Suprapubic skin (tissue), 4 donors: ENCODE measurements at regions not wholly inside any gene's neighbourhood (a gene's known extent, or its start where the extent isn't known, plus 50 kb on each side); places are given as distances from the start of the nearest gene placed in this dataset.
"Not testable (repeated sequence)": the region's sequence is repeated elsewhere in the genome, so short reads cannot be mapped to it uniquely, and the experiment has no call there.

Source experiments
- DNase-seq, 2 donors: peaks; one replicate each; pipeline ENCODE4 v3.0.0-alpha.2; 2019; ENCODE audit warnings: low spot score in 2 of 2
- H3K27ac ChIP-seq: fragments of 200-600 bp; sonication (generic); one replicate; pipeline ENCODE4 v1.5.1; 2019
- H3K27me3 ChIP-seq: fragments of 200-600 bp; sonication (generic); one replicate; pipeline ENCODE4 v1.5.1; 2019
- H3K36me3 ChIP-seq: fragments of 200-600 bp; sonication (generic); one replicate; pipeline ENCODE4 v1.5.1; 2019
- H3K4me1 ChIP-seq: fragments of 200-600 bp; sonication (generic); one replicate; pipeline ENCODE4 v1.5.1; 2019
- H3K4me3 ChIP-seq: fragments of 200-600 bp; sonication (generic); one replicate; pipeline ENCODE4 v1.5.1; 2019; ENCODE audit warnings: mild to moderate bottlenecking
- H3K9me3 ChIP-seq: fragments of 200-600 bp; sonication (generic); one replicate; pipeline ENCODE4 v1.5.1; 2019
- CTCF ChIP-seq, 2 donors: fragments of 200-600 bp in 1 of 2; fragments of 450-650 bp in 1 of 2; sonication (generic) in 1 of 2; IDR thresholded peaks; one replicate each; pipeline ENCODE4 v1.5.1; 2016 to 2019; ENCODE audit warnings: antibody characterized with exemption in 2 of 2, mild to moderate bottlenecking in 1 of 2, moderate library complexity in 1 of 2
- EP300 ChIP-seq: sonication (generic); formaldehyde crosslinking; IDR thresholded peaks from one replicate; pipeline ENCODE4 v1.6.1; 2017; ENCODE audit warnings: antibody characterized with exemption
- POLR2A ChIP-seq, 2 donors: fragments of 450-650 bp; IDR thresholded peaks; one replicate each; pipeline ENCODE4 v1.6.1; 2017; ENCODE audit warnings: antibody characterized with exemption in 2 of 2, mild to moderate bottlenecking in 2 of 2, moderate library complexity in 2 of 2
- POLR2AphosphoS5 ChIP-seq, 3 donors: sonication (generic); formaldehyde crosslinking; IDR thresholded peaks; one replicate each; pipeline ENCODE4 v1.6.1; 2017; ENCODE audit warnings: antibody characterized with exemption in 3 of 3
- WGBS: methylation state at CpG from one replicate; pipeline ENCODE4 v1.1.5; 2018; 5-methylcytosine and 5-hydroxymethylcytosine counted together

GRCh38 chr14:48193893-48194292 is 518.5 kb upstream of the MDGA2 start:
- Histone ChIP-seq H3K27me3 (no peaks in the 10 kb centered on the region), H3K27ac (no peak overlapping the region), H3K4me3 (no peak overlapping the region), H3K36me3 (no peaks in the 10 kb centered on the region), H3K4me1 (no peaks in the 10 kb centered on the region), H3K9me3 (no peaks in the 10 kb centered on the region)
- WGBS: 89% methylated on average over 13 of the region's 13 CpGs
- TF ChIP-seq CTCF (IDR thresholded peaks at IDR 0.05): no peak
- no peak for TF ChIP-seq EP300
- no peak for TF ChIP-seq POLR2AphosphoS5 (IDR thresholded peaks at IDR 0.05)
- TF ChIP-seq POLR2A (IDR thresholded peaks at IDR 0.05): no peak
- DNase-seq: no peak

GRCh38 chr14:48149624-48150023 is 474.2 kb upstream of the MDGA2 start:
- H3K4me3 ChIP-seq, H3K27ac ChIP-seq, H3K27me3 ChIP-seq, DNase-seq, H3K4me1 ChIP-seq, H3K9me3 ChIP-seq, H3K36me3 ChIP-seq: not testable (repeated sequence)
- WGBS: 100% methylated on average over 1 of the region's 1 CpG

GRCh38 chr14:48140804-48141203 is 465.4 kb upstream of the MDGA2 start:
- Histone ChIP-seq H3K4me3 (no peak overlapping the region), H3K4me1 (no peaks in the 10 kb centered on the region), H3K27ac (no peak overlapping the region), H3K9me3 (no peaks in the 10 kb centered on the region), H3K36me3 (no peaks in the 10 kb centered on the region), H3K27me3 (no peaks in the 10 kb centered on the region)
- WGBS: 79% methylated on average over 3 of the region's 3 CpGs
- no peak for DNase-seq
- TF ChIP-seq CTCF (IDR thresholded peaks at IDR 0.05) (no peak), EP300 (no peak), POLR2A (IDR thresholded peaks at IDR 0.05) (no peak), POLR2AphosphoS5 (IDR thresholded peaks at IDR 0.05) (no peak)

GRCh38 chr14:48129472-48129871 is 454.1 kb upstream of the MDGA2 start:
- Histone ChIP-seq H3K4me1 (no peaks in the 10 kb centered on the region), H3K4me3 (no peak overlapping the region), H3K9me3 (no peaks in the 10 kb centered on the region), H3K27me3 (no peaks in the 10 kb centered on the region), H3K27ac (no peak overlapping the region), H3K36me3 (no peaks in the 10 kb centered on the region)
- no peak for DNase-seq
- no peak for TF ChIP-seq EP300
- TF ChIP-seq POLR2AphosphoS5 (IDR thresholded peaks at IDR 0.05): no peak
- no peak for TF ChIP-seq CTCF (IDR thresholded peaks at IDR 0.05)
- no peak for TF ChIP-seq POLR2A (IDR thresholded peaks at IDR 0.05)

GRCh38 chr14:48127674-48128073 is 452.3 kb upstream of the MDGA2 start:
- Histone ChIP-seq H3K27ac (no peak overlapping the region), H3K36me3 (no peaks in the 10 kb centered on the region), H3K4me3 (no peak overlapping the region), H3K27me3 (no peaks in the 10 kb centered on the region), H3K9me3 (no peaks in the 10 kb centered on the region), H3K4me1 (no peaks in the 10 kb centered on the region)
- WGBS: 81% methylated on average over 5 of the region's 5 CpGs
- no peak for TF ChIP-seq EP300
- TF ChIP-seq POLR2AphosphoS5 (IDR thresholded peaks at IDR 0.05): no peak
- TF ChIP-seq CTCF (IDR thresholded peaks at IDR 0.05): no peak
- DNase-seq: no peak

GRCh38 chr14:48125654-48126053 is 450.2 kb upstream of the MDGA2 start:
- H3K4me3 ChIP-seq: no peak overlapping the region
- no peaks in the 10 kb centered on the region for H3K36me3 ChIP-seq
- no peak for DNase-seq
- WGBS: 42% methylated on average over 4 of the region's 4 CpGs
- no peaks in the 10 kb centered on the region for H3K27me3 ChIP-seq
- TF ChIP-seq POLR2A (IDR thresholded peaks at IDR 0.05): no peak
- TF ChIP-seq EP300: no peak
- no peak for TF ChIP-seq CTCF (IDR thresholded peaks at IDR 0.05)
- TF ChIP-seq POLR2AphosphoS5 (IDR thresholded peaks at IDR 0.05): no peak
- no peak overlapping the region for H3K27ac ChIP-seq
- H3K4me1 ChIP-seq: no peaks in the 10 kb centered on the region
- no peaks in the 10 kb centered on the region for H3K9me3 ChIP-seq
